ENCODE measurements at regions not wholly inside any gene's neighbourhood (a gene's known extent, or its start where the extent isn't known, plus 50 kb on each side); places are given as distances from the start of the nearest gene placed in this dataset.

DNA sequence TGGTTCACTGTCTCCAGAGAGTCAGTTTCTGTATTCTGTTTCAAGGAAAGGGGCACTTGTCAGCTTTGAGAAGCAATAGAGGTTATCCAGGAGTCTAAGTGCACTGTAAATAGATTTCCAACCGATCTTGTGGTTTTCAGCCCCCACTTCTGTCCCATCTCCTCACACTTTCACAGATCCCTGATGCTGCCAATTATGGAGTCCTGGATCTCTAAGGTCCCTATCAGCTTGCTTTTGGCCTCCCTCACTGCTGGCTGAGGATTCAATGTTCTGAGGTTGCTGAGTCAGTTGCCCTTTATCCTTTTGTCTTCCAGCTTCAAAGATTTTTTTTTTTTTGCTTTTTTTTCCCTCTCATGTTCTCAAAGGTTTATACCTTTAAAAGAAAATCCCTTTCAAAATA lies 98.4 kb downstream of the DIRAS3 start:
- Histone ChIP-seq H3K4me3 (no peak overlapping the region), H3K36me3 (no peaks in the 10 kb centered on the region), H3K27ac (peak overlapping the region in 1 of 12 donors; percentile 1), H3K9me3 (no peaks in the 10 kb centered on the region), H3K27me3 (no peaks in the 10 kb centered on the region), H3K4me1 (peaks cover 0 to 15% (median 6%) of the 10 kb centered on the region in 12 donors)
- intact Hi-C loops (cut with DNase I): no loop called here
- 14 to 42% (median 31%) methylated on average over 1 of the region's 1 CpG for WGBS, 4 donors
- DNase-seq (peak in 2 of 5 donors; percentile 43), ATAC-seq (peak; percentile 13 to 88 (median 54))
- TF ChIP-seq, protein P1, sequence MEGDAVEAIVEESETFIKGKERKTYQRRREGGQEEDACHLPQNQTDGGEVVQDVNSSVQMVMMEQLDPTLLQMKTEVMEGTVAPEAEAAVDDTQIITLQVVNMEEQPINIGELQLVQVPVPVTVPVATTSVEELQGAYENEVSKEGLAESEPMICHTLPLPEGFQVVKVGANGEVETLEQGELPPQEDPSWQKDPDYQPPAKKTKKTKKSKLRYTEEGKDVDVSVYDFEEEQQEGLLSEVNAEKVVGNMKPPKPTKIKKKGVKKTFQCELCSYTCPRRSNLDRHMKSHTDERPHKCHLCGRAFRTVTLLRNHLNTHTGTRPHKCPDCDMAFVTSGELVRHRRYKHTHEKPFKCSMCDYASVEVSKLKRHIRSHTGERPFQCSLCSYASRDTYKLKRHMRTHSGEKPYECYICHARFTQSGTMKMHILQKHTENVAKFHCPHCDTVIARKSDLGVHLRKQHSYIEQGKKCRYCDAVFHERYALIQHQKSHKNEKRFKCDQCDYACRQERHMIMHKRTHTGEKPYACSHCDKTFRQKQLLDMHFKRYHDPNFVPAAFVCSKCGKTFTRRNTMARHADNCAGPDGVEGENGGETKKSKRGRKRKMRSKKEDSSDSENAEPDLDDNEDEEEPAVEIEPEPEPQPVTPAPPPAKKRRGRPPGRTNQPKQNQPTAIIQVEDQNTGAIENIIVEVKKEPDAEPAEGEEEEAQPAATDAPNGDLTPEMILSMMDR (IDR thresholded peaks at IDR 0.05): no peak
- TF ChIP-seq POLR2A (IDR thresholded peaks at IDR 0.05): no peak

DNA sequence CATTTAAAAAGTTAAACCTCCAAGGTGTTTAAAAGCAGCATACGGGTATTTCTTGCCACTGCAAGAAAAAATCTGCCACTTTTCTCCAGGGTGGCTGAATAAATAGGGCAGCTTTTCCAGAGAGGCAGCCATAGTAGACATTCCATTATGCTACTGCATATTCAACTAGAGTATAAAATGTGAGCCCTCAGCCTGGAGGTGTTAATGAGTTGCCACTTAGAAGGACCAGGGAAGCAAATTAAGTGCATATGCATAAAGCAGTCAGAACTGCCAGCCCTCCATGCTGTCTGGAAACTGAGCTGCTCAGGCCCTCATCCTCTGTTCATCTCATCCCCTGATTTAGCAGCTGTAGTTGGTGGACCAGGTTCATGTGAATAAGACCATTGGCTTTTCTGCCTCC lies 99.4 kb downstream of the DIRAS3 start:
- Histone ChIP-seq H3K36me3 (no peaks in the 10 kb centered on the region), H3K27ac (no peak overlapping the region), H3K27me3 (no peaks in the 10 kb centered on the region), H3K4me1 (peaks cover 0 to 16% (median 6%) of the 10 kb centered on the region in 12 donors), H3K9me3 (no peaks in the 10 kb centered on the region), H3K4me3 (no peak overlapping the region)
- TF ChIP-seq POLR2A (IDR thresholded peaks at IDR 0.05): no peak
- TF ChIP-seq, protein P1 (IDR thresholded peaks at IDR 0.05): no peak
- ATAC-seq: no peak
- intact Hi-C loops (cut with DNase I): no loop called here
- DNase-seq: no peak
- WGBS, 4 donors: 88 to 94% (median 91%) methylated on average over 1 of the region's 1 CpG

DNA sequence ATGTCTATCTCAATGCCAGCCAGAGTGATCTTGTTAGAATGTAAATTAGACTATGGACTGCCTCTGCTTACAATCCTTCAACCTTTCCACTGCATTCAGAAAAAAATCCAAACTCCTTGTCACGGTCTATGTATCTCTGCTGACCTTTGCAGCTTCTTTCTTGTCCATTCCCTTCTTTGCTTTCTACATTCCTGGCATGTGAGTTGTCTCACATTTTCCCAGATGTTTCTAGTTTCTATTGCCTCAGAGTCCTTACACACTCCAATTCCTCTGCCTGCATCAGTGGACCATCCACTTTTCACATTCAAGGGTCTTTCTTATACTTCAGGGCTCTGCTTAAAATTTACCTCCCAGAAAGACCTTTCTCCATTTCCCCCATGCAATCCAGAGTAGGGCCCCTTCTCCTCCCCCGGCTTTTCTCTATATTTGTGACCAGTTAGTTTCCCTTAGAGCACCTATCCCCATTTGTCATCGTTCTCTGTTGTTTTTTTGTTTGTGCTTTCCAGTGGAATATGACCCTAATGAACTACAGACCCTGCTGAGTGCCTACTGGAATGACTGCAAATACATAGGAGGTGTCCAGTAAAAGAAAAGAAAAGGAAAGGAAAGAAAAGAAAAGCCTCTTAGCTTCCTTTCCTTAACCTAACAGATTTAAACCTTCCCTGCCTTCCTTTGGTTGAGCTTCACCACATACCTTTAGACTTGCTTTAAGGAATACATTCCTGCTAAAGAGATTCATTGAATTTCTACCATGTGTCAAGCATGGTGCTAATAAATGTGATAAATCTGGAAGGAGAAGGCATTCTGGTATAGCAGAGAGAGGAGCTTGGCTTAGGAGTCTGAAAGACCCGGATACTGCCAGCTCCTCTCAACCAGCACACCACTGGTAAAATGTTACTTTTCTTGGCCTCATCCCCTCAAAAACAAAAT lies 102.0 kb downstream of the DIRAS3 start:
- no peak for ATAC-seq
- H3K27me3 ChIP-seq: no peaks in the 10 kb centered on the region
- H3K36me3 ChIP-seq: no peaks in the 10 kb centered on the region
- no peak for DNase-seq
- peaks cover 0 to 24% (median 6%) of the 10 kb centered on the region in 12 donors for H3K4me1 ChIP-seq
- 81 to 88% (median 83%) methylated on average over 4 of the region's 4 CpGs for WGBS, 4 donors
- TF ChIP-seq, protein P1 (IDR thresholded peaks at IDR 0.05): no peak
- TF ChIP-seq POLR2A (IDR thresholded peaks at IDR 0.05): no peak
- intact Hi-C loops (cut with DNase I): loop anchor here in 1 of 10 donors (5.0 to 10.0 kb wide), 2 partner anchors 71 to 94 kb away; no protein-coding TSS in a partner anchor
- no peaks in the 10 kb centered on the region for H3K9me3 ChIP-seq
- no peak overlapping the region for H3K27ac ChIP-seq
- no peak overlapping the region for H3K4me3 ChIP-seq

DNA sequence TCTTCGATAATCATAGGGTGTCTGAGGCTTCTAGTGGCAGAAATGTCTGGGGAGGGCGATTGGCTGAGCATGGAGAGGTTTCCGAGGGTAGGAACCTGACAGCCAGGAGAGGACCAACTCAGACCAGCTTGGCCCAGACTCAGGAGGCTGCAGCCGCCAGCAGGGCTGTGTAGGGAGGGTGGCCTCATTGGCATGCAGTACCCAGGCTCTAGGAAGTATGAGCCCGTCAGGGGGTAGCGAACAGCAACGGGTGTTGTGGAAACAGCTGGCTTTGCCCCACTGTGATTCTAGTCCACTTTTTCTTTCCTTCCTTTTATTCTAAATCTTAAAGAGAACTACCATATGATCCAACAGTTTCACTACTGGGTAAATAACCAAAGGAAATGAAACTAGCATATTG lies 103.3 kb downstream of the DIRAS3 start:
- Histone ChIP-seq H3K4me3 (no peak overlapping the region), H3K36me3 (no peaks in the 10 kb centered on the region), H3K9me3 (no peaks in the 10 kb centered on the region), H3K27me3 (no peaks in the 10 kb centered on the region), H3K4me1 (peaks cover 0 to 24% (median 5%) of the 10 kb centered on the region in 12 donors), H3K27ac (peak overlapping the region in 7 of 12 donors; percentile 25 to 76 (median 43))
- TF ChIP-seq, protein P1 (IDR thresholded peaks at IDR 0.05): no peak
- TF ChIP-seq POLR2A (IDR thresholded peaks at IDR 0.05): no peak
- ATAC-seq (peak; percentile 85 to 91 (median 88)), DNase-seq (peak; percentile 49 to 68 (median 53))
- 31 to 43% (median 41%) methylated on average over 7 of the region's 7 CpGs for WGBS, 4 donors
- intact Hi-C loops (cut with DNase I): loop anchor here in 2 of 10 donors (2.0 to 10.0 kb wide), 3 partner anchors 38 to 92 kb away; no protein-coding TSS in a partner anchor

Data from heart left ventricle (tissue), 16 donors.